ENCODE measurements at regions not wholly inside any gene's neighbourhood (a gene's known extent, or its start where the extent isn't known, plus 50 kb on each side); places are given as distances from the start of the nearest gene placed in this dataset.

DNA sequence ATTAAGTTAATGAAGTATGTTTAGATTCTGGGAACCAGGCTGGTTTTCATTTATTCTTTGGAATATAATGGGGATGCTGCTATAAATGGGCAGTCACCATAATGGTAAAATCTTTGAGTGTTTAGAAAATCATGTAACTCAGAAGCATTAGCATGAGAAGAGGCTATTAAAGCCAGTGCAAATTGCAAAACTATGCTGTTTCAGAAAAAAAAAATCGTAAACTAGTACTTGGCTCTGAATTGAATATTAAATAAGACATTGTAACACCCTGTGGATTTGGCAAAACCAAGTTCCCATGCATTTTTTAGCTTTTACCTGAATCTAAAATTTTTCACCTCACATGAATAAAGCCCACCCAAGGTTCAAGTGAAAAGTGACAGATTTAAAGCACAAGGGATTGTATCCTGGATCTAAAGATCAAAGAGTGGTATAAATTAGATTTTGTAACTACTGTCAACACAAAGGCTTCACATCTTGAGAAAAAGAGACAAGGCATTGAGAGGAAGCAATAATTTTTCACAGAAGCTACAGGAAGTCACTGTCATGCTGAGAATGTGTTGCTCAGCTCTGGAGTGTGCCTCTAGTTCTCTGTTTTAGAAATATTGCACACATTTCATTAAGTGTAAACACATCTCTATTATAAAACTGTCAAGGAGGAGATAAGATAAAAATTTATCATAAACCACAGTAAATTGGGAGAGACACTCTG is 142.2 kb downstream of the ABCA8 start:
- H3K27ac ChIP-seq: no peak overlapping the region
- TF ChIP-seq, protein P1, sequence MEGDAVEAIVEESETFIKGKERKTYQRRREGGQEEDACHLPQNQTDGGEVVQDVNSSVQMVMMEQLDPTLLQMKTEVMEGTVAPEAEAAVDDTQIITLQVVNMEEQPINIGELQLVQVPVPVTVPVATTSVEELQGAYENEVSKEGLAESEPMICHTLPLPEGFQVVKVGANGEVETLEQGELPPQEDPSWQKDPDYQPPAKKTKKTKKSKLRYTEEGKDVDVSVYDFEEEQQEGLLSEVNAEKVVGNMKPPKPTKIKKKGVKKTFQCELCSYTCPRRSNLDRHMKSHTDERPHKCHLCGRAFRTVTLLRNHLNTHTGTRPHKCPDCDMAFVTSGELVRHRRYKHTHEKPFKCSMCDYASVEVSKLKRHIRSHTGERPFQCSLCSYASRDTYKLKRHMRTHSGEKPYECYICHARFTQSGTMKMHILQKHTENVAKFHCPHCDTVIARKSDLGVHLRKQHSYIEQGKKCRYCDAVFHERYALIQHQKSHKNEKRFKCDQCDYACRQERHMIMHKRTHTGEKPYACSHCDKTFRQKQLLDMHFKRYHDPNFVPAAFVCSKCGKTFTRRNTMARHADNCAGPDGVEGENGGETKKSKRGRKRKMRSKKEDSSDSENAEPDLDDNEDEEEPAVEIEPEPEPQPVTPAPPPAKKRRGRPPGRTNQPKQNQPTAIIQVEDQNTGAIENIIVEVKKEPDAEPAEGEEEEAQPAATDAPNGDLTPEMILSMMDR (conservative IDR thresholded peaks at IDR 0.05; ENCODE audit: low read depth): no peak
- no peak for DNase-seq (ENCODE audit: low spot score)
- CTCF ChIA-PET: no interaction called here
- POLR2A ChIA-PET (ENCODE audit: low non-redundant PET): no interaction called here

DNA sequence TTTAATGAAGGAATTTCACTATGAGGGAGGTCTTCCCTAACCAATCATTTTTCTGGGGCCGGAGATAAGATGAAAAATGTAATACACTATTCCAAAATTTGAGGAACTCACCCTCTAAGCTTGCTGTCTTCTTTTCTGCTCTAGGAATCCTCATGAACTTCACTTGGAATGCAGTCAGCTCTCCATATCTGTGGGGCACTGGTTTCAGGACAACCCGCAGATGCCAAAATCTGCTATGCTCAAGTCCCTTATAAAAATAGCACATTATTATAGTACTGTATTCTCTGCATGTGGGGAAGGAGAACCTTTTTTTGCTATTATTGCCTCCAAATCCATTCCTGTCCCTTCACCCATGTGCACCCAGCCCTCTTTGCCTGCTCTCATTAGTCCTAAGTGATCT is 146.0 kb downstream of the ABCA8 start:
- no peak overlapping the region for H3K27ac ChIP-seq
- ChIA-PET CTCF (interaction anchor here (0.8 kb wide), 1 partner anchor 37 kb away, joined by 3 read pairs; no protein-coding TSS in a partner anchor), POLR2A (ENCODE audit: low non-redundant PET) (no interaction called here)
- DNase-seq (ENCODE audit: low spot score): no peak
- TF ChIP-seq, protein P1 (conservative IDR thresholded peaks at IDR 0.05; ENCODE audit: low read depth): no peak

DNA sequence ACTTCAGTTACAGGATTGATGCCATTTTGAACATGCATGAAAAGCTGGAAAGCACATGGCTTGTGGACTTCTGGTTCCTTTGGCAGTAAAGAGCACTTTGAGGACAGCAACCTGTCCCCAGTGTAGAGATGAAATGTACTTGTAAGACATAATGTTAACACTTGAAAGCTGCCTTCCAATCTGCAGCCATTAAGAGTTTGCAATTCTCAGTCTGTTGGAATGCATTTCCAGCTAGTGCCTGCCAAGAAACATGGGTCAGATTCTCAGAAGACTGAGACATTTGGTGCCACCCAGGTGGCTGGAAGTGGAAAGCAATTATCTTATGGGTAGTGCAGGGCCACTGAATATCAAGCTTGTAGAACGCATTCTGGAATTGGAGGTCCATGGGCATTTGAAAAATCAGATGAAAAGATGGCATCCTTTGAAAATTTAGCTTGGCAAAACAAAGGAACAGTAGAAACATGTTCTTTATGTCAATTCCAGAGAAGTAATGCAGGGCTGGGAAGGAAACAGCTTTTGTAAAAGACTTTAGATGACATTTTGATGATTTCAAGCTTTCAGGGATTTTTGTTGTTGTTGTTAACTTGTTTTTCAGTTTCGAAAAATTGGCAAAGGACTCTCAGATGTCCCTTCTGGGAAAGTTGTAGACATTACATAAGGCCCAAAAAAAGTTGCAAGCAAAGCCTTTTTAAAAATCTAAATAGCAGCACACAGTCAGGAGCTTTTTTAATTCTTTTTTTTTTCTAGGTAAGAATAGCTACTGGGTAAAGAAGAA is 147.0 kb downstream of the ABCA8 start:
- POLR2A ChIA-PET (ENCODE audit: low non-redundant PET): no interaction called here
- CTCF ChIA-PET: no interaction called here
- no peak for DNase-seq (ENCODE audit: low spot score)
- H3K27ac ChIP-seq: no peak overlapping the region
- TF ChIP-seq, protein P1 (conservative IDR thresholded peaks at IDR 0.05; ENCODE audit: low read depth): no peak

DNA sequence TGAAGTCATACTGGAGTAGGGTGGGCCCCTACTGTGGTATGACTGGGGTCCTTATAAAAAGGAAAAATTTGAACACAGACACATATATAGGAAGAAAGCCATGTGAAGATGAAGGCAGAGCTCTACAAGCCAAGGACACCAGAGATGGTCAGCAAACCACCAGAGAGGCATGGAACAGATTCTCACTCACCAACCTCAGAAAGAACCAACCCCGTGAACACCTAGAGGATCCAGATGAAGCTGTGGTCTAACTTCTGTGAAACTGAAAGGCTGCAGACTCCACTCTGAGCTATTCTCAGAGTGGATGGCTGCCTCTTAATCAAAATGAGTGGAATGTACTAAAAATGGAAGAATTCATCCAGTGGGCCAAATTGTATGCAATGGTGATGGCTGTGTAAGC is 149.6 kb downstream of the ABCA8 start:
- TF ChIP-seq, protein P1 (conservative IDR thresholded peaks at IDR 0.05; ENCODE audit: low read depth): no peak
- POLR2A ChIA-PET (ENCODE audit: low non-redundant PET): no interaction called here
- DNase-seq (ENCODE audit: low spot score): no peak
- H3K27ac ChIP-seq: no peak overlapping the region
- CTCF ChIA-PET: no interaction called here

DNA sequence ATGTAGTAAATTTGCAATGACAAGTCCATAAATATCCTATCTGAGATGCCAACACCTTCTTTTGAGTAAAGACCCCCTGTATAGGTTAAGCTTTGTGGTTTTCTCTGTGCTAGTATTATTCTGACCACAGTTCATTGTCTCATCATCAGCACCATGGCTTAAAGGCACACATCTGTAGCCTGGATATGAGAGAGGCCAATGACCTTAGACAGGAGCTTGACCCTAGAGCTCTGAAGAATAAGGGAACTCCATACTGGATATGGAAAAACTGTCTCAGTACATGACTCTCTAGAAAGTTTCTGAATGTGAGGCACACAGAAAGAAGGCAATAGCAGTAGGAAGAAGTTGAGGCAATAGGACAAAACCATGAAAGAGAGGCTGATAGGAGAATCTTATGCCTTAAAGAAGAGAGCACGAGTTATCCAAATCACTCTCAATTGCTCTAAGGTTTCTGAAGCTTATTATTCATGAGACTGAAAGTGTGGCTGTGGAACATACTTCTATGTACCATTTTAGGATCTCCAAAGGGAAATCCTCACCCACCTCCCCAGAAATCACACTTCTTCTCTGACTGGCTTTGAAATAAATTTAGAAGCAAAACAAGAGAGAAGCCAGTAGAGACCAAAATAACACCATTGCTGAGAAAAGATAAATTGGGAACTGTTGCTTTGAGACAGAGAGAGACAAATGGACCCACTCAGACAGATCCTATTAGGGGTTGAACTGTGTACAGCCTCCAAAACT is 150.2 kb downstream of the ABCA8 start:
- POLR2A ChIA-PET (ENCODE audit: low non-redundant PET): no interaction called here
- TF ChIP-seq, protein P1 (conservative IDR thresholded peaks at IDR 0.05; ENCODE audit: low read depth): no peak
- no peak overlapping the region for H3K27ac ChIP-seq
- no peak for DNase-seq (ENCODE audit: low spot score)
- CTCF ChIA-PET: no interaction called here

DNA sequence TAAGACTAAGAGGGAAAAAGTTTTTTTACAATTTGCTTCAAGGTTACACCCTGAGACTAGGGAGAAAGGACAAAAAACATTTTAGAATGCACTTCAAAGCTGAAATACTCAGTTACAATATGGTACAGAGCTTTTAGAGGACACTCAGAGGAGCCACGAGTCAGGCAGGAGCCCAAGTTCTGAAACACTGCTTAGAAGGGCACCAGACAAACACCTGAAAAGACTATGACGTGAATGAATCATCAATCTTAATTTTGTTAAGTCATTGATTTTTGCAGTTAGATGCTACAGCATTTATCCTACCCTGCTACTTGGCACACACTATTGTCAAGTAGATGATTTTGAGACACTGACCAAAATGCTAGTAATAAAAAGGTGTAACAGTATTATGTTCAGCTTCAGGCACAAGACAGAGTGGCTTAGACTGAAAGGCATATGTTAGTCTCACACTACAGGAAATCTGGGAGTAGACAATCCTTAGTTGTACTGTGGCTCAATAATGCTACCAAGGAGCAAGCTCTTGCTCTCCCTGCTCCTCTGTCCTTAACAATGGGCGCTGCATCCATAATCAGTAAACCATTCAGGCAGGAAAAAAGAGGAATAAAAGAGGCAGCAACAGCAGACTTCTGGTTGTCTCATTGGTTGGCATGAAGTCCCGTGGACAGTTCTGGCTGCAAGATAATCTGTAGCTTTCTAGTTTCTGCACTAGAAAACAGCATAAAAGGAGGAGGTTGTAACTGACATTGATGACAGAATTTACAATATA is 151.8 kb downstream of the ABCA8 start:
- DNase-seq (ENCODE audit: low spot score): no peak
- ChIA-PET CTCF (interaction anchor here (0.9 kb wide), 1 partner anchor 154 kb away, joined by 3 read pairs; no protein-coding TSS in a partner anchor), POLR2A (ENCODE audit: low non-redundant PET) (no interaction called here)
- no peak overlapping the region for H3K27ac ChIP-seq
- TF ChIP-seq, protein P1 (conservative IDR thresholded peaks at IDR 0.05; ENCODE audit: low read depth): no peak

Measured in RWPE1 (cell line).